WTC11 (cell line): ENCODE measurements at regions not wholly inside any gene's neighbourhood (a gene's known extent, or its start where the extent isn't known, plus 50 kb on each side); places are given as distances from the start of the nearest gene placed in this dataset.

ENCODE experiments used
- ELF4 ChIP-seq: sonication (generic); formaldehyde crosslinking; IDR thresholded peaks from 2 replicates; pipeline ENCODE4 v1.8.1; 2022; ENCODE audit warnings: low read depth, mild to moderate bottlenecking, moderate library complexity, missing genetic modification reagents
- TF ChIP-seq, protein P1 (sequence below): fragments of 200-600 bp; IDR thresholded peaks from 2 replicates; pipeline ENCODE4 v1.8.0; 2022; ENCODE audit warnings: antibody characterized with exemption
- TF ChIP-seq, protein P2 (sequence below): sonication (generic); formaldehyde crosslinking; IDR thresholded peaks from 2 replicates; pipeline ENCODE4 v1.8.0; 2022; ENCODE audit warnings: mild to moderate bottlenecking, missing genetic modification reagents

DNA sequence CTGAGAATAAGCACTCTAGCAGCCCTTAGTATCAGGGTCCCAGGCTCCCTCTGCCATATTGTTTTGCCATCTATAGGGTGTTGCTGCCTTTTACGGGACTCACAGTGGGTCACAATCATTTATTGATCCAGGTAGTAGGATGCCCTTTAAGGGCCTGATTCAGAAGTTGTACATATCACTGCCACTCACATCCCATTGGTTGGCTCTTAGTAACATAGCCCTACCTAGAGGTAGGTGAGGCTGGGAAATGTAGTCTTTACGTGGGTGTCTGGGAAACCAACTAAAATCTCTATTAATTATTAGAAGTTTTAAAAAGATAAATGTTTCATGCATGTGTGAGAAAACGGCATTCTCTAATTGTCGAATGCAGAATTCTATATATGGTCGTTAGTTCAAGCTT, 78.8 kb upstream of the ATP5PO start:
- TF ChIP-seq, protein P1, sequence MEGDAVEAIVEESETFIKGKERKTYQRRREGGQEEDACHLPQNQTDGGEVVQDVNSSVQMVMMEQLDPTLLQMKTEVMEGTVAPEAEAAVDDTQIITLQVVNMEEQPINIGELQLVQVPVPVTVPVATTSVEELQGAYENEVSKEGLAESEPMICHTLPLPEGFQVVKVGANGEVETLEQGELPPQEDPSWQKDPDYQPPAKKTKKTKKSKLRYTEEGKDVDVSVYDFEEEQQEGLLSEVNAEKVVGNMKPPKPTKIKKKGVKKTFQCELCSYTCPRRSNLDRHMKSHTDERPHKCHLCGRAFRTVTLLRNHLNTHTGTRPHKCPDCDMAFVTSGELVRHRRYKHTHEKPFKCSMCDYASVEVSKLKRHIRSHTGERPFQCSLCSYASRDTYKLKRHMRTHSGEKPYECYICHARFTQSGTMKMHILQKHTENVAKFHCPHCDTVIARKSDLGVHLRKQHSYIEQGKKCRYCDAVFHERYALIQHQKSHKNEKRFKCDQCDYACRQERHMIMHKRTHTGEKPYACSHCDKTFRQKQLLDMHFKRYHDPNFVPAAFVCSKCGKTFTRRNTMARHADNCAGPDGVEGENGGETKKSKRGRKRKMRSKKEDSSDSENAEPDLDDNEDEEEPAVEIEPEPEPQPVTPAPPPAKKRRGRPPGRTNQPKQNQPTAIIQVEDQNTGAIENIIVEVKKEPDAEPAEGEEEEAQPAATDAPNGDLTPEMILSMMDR = no peak
- TF ChIP-seq, protein P2, sequence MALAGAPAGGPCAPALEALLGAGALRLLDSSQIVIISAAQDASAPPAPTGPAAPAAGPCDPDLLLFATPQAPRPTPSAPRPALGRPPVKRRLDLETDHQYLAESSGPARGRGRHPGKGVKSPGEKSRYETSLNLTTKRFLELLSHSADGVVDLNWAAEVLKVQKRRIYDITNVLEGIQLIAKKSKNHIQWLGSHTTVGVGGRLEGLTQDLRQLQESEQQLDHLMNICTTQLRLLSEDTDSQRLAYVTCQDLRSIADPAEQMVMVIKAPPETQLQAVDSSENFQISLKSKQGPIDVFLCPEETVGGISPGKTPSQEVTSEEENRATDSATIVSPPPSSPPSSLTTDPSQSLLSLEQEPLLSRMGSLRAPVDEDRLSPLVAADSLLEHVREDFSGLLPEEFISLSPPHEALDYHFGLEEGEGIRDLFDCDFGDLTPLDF (CRISPR knock-in tag) = no peak
- no peak for TF ChIP-seq ELF4 (CRISPR knock-in tag)
